Lung (tissue), 11 donors: ENCODE measurements at regions not wholly inside any gene's neighbourhood (a gene's known extent, or its start where the extent isn't known, plus 50 kb on each side); places are given as distances from the start of the nearest gene placed in this dataset.

Experiments
- ATAC-seq: fragments of 200-7000 bp; cut with Tn5 transposase; one replicate; pipeline ENCODE4 v1.9.1; 2020; ENCODE audit warnings: moderate number of reproducible peaks; ENCODE audit not compliant: insufficient read depth, low FRiP score
- DNase-seq, 3 donors: peaks; one replicate each; pipeline ENCODE4 v3.0.0-alpha.2; 2013 to 2017
- H3K27ac ChIP-seq, 2 donors: one replicate each; pipeline ENCODE4 v1.5.1; 2013; ENCODE audit warnings: mild to moderate bottlenecking in 2 of 2, moderate library complexity in 2 of 2, control low read depth in 1 of 2, inconsistent platforms in 1 of 2, low read depth in 1 of 2, low read length in 1 of 2
- H3K27me3 ChIP-seq, 3 donors: one replicate each; pipeline ENCODE4 v1.5.1; 2013; ENCODE audit warnings: low read length in 2 of 3; ENCODE audit not compliant: control insufficient read depth in 3 of 3, insufficient read depth in 3 of 3
- H3K36me3 ChIP-seq, 4 donors: one replicate each; pipeline ENCODE4 v1.5.1; 2013; ENCODE audit warnings: low read length in 4 of 4, mild to moderate bottlenecking in 1 of 4, moderate library complexity in 1 of 4; ENCODE audit not compliant: control insufficient read depth in 4 of 4, insufficient read depth in 4 of 4
- H3K4me1 ChIP-seq, 5 donors: one replicate each; pipeline ENCODE4 v1.5.1; 2013; ENCODE audit warnings: low read length in 5 of 5, mild to moderate bottlenecking in 2 of 5, moderate library complexity in 1 of 5; ENCODE audit not compliant: control insufficient read depth in 5 of 5, insufficient read depth in 5 of 5
- H3K4me3 ChIP-seq: one replicate; pipeline ENCODE4 v1.5.1; 2013; ENCODE audit warnings: mild to moderate bottlenecking, control low read depth, moderate library complexity
- H3K9ac ChIP-seq, 2 donors: one replicate each; pipeline ENCODE4 v1.5.1; 2013; ENCODE audit warnings: low read length in 2 of 2, control low read depth in 1 of 2; ENCODE audit not compliant: insufficient read depth in 1 of 2
- H3K9me3 ChIP-seq, 4 donors: one replicate each; pipeline ENCODE4 v1.5.1; 2013; ENCODE audit warnings: low read length in 3 of 4, mild to moderate bottlenecking in 1 of 4, moderate library complexity in 1 of 4; ENCODE audit not compliant: control insufficient read depth in 4 of 4, insufficient read depth in 3 of 4
- WGBS, 2 donors: extraction: QIAGEN DNeasy Blood & Tissue Kit; methylation state at CpG; one replicate each; pipeline ENCODE4 v1.1.7; 2013; 5-methylcytosine and 5-hydroxymethylcytosine counted together
- TF ChIP-seq, protein P1 (sequence below): IDR thresholded peaks from 2 replicates; pipeline ENCODE4 v1.5.1; 2012; ENCODE audit warnings: mild to moderate bottlenecking; ENCODE audit errors: control extremely low read depth, extremely low read depth
- donor health status: control.
- donor health status: control.
- donor health status: Bipolar disorder and iron deficiency.
- donor health status: healthy.
- donor health status: DM: yes; HTN: yes; CAD: no.

DNA sequence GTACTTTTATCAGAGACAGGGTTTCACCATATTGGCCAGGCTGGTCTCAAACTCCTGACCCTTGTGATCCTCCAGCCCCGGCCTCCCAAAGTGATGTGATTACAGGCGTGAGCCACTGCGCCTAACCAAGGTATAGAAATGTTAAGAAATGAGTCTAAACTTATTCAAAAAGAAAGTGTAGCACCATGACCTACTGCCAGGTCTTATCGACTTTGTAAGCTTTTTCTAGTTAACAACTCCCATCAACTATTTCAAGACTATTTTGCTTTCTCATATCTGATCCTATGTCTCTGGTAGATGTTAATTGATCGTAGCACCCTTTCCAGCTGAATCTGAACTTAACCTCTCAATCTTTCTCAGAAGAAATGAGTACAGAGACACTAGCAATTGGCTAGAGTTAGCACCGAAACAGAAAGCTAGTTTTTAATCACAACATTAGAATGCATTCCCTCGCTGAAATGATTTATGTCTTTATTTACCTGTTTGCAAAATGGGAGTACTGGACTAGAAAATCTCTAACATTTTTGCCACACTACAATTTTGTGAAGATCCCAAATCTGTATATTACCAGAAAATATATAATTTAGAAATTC lies 114.0 kb upstream of the HGF start:
- Histone ChIP-seq H3K4me1 (peaks cover 0 to 6% (median 0%) of the 10 kb centered on the region in 5 donors), H3K9ac (no peak overlapping the region), H3K27me3 (no peaks in the 10 kb centered on the region), H3K4me3 (no peak overlapping the region), H3K36me3 (no peaks in the 10 kb centered on the region), H3K27ac (no peak overlapping the region), H3K9me3 (no peaks in the 10 kb centered on the region)
- DNase-seq (no peak), ATAC-seq (no peak)
- TF ChIP-seq, protein P1, sequence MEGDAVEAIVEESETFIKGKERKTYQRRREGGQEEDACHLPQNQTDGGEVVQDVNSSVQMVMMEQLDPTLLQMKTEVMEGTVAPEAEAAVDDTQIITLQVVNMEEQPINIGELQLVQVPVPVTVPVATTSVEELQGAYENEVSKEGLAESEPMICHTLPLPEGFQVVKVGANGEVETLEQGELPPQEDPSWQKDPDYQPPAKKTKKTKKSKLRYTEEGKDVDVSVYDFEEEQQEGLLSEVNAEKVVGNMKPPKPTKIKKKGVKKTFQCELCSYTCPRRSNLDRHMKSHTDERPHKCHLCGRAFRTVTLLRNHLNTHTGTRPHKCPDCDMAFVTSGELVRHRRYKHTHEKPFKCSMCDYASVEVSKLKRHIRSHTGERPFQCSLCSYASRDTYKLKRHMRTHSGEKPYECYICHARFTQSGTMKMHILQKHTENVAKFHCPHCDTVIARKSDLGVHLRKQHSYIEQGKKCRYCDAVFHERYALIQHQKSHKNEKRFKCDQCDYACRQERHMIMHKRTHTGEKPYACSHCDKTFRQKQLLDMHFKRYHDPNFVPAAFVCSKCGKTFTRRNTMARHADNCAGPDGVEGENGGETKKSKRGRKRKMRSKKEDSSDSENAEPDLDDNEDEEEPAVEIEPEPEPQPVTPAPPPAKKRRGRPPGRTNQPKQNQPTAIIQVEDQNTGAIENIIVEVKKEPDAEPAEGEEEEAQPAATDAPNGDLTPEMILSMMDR: no peak
- WGBS, 2 donors: 91 to 97% methylated on average over 7 of the region's 7 CpGs

DNA sequence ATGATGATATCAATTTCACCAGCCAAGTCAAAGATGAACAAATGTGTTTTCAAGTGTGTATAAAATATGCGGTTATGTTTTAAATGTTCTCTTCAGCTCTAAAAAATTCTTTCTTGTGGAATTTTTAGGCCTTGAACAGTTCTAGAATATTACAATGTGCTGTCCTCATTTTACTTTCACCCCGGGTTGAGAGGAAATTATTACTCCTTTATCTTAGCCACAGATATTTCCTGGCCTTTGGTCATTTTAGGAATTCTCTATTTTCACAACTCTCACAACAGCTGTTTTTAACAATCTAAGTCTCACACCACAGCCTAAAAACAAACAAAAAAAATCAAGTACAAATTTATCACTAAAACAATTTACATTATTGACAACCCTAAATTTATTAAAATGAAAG lies 112.2 kb upstream of the HGF start:
- peaks cover 0 to 6% (median 0%) of the 10 kb centered on the region in 5 donors for H3K4me1 ChIP-seq
- H3K9ac ChIP-seq: no peak overlapping the region
- H3K4me3 ChIP-seq: no peak overlapping the region
- 18 to 33% methylated on average over 2 of the region's 2 CpGs for WGBS, 2 donors
- TF ChIP-seq, protein P1: no peak
- no peaks in the 10 kb centered on the region for H3K9me3 ChIP-seq
- no peaks in the 10 kb centered on the region for H3K36me3 ChIP-seq
- DNase-seq (no peak), ATAC-seq (no peak)
- no peak overlapping the region for H3K27ac ChIP-seq
- H3K27me3 ChIP-seq: no peaks in the 10 kb centered on the region

DNA sequence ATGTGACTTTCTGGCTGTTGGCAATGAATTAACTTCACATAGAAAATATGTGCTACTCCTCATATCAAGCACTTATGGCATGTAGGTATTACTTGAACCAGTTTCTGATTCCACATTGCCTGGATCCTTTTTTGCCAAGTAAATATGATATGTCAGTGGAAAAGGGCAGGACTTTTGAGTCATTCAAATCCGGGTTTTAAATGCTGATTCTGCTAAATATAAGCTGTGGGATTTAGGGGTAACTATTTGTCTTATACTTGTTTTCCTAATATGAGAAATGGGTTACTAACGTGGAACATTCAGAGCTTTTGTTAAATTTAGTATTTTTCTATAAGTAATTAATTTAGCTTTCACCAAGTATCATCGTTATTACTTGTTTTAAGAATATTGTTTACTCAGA lies 108.0 kb upstream of the HGF start:
- TF ChIP-seq, protein P1: no peak
- no peak overlapping the region for H3K4me3 ChIP-seq
- no peaks in the 10 kb centered on the region for H3K36me3 ChIP-seq
- H3K27ac ChIP-seq: no peak overlapping the region
- ATAC-seq: no peak
- 87 to 94% methylated on average over 3 of the region's 3 CpGs for WGBS, 2 donors
- no peaks in the 10 kb centered on the region for H3K27me3 ChIP-seq
- DNase-seq: no peak
- no peak overlapping the region for H3K9ac ChIP-seq
- H3K4me1 ChIP-seq: peaks cover 0 to 7% (median 0%) of the 10 kb centered on the region in 5 donors
- H3K9me3 ChIP-seq: no peaks in the 10 kb centered on the region

DNA sequence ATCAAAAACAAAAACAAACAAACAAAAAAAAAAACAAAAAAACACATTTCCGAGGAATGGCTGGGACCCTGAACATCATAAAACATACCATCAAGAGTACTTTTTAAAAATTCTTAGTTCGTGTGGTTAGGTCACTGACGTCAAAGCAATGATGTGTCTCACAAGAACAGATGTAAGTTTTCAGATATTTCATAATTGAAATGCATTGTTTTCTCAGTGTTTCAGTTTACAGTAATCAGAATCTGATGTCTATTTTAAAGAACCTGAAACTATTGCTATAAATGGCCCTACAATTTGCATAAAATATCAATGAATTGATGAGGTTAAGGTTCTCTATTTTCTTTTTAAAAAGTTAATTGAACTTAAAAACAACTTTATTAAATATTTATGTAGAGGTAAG lies 103.7 kb upstream of the HGF start:
- WGBS, 2 donors: 79 to 80% methylated on average over 3 of the region's 3 CpGs
- Histone ChIP-seq H3K4me3 (no peak overlapping the region), H3K27me3 (no peaks in the 10 kb centered on the region), H3K9ac (no peak overlapping the region), H3K9me3 (peaks cover 0 to 2% (median 0%) of the 10 kb centered on the region in 4 donors), H3K4me1 (peaks cover 0 to 7% (median 0%) of the 10 kb centered on the region in 5 donors), H3K27ac (no peak overlapping the region), H3K36me3 (no peaks in the 10 kb centered on the region)
- no peak for ATAC-seq
- peak in 2 of 3 donors; percentile 54 to 61 for DNase-seq
- TF ChIP-seq, protein P1: no peak
